ENCODE measurements at regions not wholly inside any gene's neighbourhood (a gene's known extent, or its start where the extent isn't known, plus 50 kb on each side); places are given as distances from the start of the nearest gene placed in this dataset.

DNA sequence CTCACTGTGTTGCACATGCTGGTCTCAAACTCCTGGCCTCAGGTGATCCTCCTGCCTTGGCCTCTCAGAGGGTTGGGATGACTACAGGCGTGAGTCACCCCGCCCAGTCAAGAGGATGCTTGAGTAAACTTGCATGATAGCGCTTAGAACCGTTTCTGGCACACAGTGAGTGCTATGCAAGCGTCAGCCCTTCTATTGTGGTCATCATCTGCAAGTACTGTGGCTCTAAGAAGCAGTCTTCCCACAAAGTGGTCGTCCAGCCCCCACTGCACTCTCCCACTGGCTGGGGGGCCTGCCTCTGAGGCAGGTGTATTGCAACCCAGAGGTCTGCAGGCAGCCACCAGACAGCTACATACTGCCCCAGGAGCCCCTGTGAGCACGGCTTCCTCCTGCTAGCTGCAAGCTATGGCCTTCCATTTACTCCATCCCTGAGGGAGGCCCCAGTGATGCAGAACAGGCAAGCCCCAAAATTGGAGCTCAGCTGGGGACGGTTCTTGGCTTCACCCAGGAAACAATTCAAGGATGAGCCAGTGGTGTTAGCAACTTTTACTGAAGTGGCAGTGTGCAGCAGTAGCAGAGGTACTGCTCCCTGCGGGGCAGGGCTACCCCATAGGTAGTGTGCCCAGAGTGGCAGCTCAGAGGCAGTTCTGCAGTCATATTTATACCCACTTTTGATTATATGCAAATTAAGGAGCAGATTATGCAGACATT is 95.4 kb downstream of the LSM3 start:
- DNase-seq = no peak

- no peak for DNase-seq
These were observed 96.0 kb downstream of the LSM3 start for GRCh38 chr3:14274612-14274936.

DNA sequence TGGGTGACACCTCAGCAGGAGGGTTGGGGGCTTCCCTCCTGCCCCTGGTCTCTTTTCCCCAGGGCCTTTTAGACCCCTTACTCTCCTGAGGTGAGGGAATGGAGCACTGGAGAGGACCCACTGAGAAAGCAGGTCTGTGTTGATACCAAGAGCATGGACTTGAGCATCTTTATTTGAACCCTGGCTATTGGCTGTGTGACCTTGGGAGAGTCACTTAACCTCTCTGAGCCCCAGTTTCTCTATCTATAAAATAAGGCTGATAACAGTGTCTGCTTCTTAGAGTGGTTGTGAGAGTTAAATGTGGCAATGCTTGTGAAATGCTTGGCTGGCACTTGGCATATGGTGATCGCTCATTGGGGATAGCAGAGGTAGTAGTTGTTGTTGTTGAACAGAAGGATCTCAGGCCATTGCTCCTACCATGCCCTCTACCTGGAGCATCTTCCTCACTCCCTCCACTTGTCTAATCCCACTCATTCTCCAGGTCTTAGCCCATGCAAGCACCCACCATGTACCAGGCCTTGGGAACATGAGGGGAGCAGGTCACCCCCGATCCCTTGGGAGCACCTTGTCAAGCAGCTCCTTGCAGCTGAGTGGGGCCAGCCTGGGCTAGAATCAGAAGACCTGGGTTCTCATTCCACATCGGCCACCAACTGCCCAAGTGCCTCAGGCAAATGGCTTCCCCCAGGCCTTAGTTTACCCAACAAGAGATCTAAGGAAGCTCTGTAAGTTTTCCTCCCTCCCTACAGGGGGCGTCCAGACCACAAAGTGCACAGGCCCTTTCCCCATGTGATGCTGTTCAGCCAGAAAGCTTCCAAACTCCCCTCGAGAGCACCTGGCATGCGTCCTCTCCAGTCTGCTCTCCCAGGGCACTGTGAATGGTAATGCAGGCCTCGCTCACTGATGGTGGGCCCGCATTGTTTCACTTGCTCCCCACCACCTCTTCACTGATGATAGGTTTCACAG is 96.7 kb downstream of the LSM3 start:
- DNase-seq = no peak

GRCh38 chr3:14275962-14276909 is 97.6 kb downstream of the LSM3 start:
- DNase-seq = no peak

DNA sequence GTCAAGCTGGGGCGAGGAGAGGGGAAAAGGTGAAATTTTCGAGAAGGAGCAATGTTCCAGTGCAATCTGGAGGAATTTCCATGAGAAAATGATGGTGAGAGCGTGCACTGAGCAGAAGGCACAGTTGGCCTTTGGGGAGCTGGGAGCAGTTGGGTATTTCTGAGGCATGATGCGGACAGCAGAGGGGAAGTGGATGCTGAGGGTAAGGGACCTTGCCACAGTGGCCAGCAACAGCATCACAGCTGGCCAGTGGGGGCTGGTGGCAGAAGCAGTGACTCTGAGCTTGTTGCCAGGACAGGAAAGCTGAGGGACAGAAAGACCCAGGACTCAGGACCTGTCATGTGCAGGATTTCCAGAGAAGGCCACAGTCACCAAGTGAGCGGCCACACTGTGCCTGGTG is 98.9 kb downstream of the LSM3 start:
- no peak for DNase-seq

DNA sequence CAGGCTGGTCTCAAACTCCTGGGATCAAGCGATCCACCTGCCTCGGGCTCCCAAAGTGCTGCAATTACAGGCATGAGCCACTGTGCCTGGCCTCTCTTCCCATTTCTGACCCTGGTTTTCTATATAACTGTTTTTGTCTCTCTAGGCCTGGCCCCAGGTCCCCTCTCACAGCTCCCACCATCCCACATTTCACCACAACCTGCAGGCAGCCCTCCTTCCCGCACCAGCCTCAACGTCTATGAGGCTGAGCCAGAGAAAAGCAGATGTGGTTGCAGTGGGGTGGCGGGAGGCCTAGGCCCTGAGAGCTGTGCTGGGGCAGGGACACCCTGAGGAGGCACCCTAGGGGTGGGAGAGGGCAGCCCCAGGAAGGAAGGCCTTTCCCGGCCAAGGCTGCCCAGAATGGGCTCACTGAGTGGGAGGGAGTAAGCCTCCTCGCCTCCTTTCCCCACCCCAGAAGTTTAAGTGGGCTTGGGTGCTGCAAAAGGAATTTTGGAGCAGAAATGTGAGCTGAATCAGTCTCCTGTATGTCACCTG is 99.7 kb downstream of the LSM3 start:
- no peak for DNase-seq

DNA sequence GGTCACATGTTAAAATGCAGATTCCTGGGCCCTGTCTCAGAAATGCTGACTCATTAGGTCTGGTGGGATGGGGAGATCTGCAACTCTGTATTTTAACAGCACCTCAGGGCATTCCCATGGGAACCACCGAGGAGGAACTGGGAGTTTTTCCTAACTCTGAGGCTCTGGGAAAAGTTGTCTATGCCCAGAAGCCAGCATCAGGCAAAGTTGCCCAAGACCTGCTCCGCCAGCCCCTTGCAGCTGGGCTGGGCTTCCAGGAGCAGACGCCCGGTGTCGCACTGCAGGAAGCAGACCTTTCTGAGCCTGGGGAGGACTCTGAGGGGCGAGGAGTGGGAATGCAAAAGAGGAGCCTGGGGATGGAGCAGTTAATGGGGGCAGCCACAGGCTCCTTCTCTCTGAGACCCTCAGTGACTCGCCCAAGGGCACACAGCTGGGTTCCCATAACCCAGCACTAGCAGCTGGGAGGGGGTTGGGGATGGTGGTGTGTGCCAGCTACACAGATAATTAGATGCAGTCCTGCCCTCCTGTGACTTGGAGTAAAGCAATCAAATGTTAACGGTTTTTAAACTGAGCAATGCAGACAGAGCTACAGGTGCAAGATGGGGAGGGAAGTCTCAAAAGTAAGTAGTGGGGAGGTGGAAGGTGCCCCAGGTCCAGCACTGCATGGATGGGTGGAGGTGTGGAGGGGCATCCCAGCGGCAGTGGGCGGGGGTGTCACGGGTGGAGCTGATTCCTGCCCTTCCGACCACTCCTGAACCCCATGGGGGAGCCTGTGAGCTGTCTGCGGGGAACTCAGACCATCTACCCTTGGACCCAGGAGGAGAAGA is 100.4 kb downstream of the LSM3 start:
- DNase-seq = no peak

GRCh38 chr3:14279626-14280061 is 101.0 kb downstream of the LSM3 start:
- no peak for DNase-seq

- no peak for DNase-seq
These were observed 101.7 kb downstream of the LSM3 start for GRCh38 chr3:14280326-14280725.

- no peak for DNase-seq
These were observed 102.4 kb downstream of the LSM3 start for GRCh38 chr3:14281053-14281452.

DNA sequence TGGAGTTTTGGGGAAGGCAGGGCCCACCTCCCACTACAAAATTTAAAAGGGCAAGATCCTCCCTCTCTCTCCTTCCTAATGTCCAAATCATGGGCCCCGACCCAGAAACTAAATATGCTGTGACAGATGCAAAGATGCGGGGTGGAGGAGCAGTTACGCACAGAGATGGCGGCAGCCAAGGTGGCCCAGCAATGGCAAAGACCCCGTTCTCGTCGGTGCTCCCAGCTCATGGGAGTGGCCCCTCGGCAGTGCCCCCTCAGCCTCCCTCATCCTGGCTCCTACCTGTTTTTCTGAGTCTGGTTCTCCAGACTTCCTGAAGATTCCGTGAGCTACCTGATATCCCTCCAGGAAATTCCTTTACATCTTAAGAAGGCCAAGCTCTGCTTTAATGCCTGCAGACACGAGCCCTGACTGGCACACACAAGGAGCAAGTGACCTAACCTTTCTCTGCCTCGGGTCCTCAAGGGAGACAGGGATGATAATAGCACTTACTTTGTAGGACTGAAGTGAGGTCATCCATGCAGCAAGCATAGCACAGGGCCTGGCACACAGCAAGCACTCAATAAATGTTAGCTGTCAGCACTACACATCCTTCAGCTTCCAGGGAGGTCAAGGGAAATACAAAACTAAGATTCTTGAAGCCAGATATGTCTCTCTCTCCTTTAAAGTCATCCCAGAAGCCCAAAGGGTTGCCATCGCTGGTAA is 103.5 kb downstream of the LSM3 start:
- DNase-seq = no peak

DNA sequence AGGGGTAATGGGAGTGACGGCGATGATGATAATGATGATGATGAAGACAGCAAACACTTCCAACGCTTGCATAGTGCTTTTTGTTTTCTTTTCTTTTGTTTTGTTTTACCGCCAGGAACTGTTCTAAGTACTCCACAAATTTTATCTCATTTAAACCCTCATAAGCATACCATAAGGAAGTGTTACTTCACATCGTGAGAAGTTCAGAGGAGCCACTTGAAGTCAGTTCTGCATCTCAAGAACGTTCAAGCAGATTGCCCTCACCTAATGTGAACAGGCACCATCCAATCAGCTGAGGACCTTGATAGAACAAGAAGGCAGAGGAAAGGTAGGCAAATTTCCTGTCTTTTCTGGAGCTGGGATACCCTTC is 104.1 kb downstream of the LSM3 start:
- no peak for DNase-seq

DNA sequence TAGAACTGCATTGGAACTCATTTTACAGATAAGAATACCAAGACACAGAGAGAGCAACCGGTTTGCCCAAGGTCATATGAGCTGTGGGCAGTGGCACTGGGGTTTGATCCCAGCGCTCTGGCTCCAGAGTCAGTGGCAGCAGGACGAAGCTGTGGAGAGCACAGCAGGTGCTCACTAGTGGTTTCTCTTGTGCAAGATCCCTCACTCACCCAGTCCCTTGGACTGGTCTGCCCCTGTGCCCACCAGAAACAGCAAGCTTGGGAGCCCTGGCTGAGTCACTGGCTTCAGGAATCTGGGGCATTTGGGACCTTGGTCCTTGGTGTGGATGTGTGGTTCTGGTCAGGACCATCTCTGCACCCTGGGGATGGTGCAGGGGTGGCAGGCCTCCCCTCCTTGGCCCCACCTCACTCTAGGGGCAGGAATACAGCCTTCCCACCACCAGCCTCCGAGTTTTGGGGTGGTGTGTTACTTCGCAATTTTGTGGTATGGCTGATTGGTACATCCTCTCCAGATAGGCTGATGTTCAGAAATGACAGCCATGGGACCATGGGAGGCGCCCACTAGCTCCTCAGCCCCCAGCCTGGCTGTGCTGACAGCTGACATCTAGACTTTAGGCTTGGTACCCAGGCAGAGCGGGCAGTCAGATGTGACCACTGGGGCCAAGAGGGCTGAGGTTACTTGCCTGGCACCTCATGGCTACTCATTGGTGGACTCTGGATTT is 104.6 kb downstream of the LSM3 start:
- DNase-seq = no peak

DNA sequence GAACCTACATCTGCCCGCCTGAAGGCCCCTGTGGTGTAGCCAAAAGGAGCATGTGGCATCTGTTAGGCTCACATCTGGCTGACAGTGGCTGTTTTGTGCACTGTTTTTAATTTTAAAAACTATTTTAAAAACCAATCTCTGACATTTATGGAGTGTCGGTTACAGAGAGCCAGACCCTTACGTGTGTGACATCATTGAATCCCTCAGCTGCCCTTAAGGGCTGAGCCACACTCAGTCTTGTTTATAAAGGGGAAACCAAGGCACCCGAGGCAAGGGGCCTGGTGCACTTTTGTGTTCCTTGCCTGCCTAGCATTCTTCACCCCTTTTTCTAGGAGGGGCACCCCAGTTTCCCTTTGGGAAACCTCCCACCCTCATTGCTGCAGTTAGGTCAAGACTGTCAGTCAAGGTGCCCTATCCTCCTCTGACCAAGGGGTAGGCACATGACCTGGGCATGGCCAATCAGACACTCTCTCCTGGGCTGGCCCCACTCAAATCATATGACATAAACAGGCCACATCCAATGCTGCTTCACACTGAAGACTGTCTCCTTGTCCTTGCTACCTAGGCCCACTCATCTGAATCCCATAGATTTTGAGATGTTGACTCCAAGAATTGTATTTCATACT is 105.3 kb downstream of the LSM3 start:
- no peak for DNase-seq

GRCh38 chr3:14284694-14285547 is 106.3 kb downstream of the LSM3 start:
- DNase-seq = no peak

GRCh38 chr3:14285548-14285925 is 106.9 kb downstream of the LSM3 start:
- DNase-seq = no peak

DNA sequence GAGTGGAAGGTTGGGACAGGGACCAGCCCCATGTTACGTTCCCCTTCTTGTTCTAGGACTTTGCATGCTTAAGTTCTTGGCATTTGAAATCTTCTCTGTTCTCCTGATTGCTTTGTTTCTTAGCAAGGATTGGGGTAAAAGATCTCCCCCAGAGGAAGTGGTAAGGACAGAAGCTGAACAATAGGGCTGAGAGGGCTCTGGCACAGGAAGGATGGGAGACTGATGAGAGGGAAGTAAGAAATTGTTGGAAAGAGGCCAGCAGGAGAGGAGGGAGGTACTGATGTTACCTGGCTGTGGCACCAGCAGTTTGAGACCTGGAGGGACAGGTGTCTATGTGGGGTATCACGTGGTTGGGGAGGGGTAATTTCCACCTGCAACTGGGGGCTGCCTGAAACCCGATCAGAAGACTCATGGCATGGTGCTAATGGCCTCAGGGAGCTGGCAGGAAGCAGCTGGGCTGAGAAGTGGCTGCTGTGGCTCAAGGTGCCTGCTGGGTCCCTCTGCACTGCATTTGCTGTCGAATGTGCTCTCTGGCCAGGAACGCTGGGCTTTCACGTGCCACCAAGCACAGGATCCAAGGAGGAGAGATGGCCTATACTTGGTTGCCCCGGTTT is 108.4 kb downstream of the LSM3 start:
- no peak for DNase-seq

DNA sequence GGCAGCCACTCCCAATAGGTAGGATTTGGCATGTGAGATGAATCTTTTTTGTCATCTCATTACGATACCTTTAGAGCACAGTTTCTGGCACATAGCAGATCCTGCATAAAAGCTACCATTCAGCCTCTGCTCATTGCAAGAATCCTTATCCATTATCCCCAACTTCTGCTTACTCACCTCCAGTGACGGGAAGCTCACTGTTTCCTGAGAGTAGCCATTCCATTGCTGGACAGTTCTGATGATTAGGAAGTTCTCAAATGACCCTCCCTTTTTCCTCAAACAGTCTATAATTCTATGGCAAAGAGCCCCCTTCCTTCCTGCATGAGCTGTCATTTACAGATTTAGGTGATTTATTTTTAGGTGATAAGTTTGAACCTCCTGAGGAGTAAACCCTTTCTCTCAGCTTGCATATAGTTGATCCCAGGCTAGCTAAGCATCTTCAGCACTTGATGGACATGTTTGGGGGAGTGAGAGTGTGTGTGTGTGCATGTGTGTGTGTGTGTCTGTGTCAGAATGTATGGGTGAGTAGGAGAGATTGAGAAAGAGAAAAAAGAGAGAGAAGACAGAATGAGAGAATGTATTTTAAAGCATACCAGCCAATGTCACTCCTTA is 109.7 kb downstream of the LSM3 start:
- DNase-seq = no peak
